HCT116 (cell line): ENCODE measurements at regions not wholly inside any gene's neighbourhood (a gene's known extent, or its start where the extent isn't known, plus 50 kb on each side); places are given as distances from the start of the nearest gene placed in this dataset.

Experiments
- ATAC-seq: fragments of 200-7000 bp; cut with Tn5 transposase; 2 replicates; pipeline ENCODE4 v1.9.1; 2020; ENCODE audit warnings: mild to moderate bottlenecking, moderate library complexity
- BruUV-seq: library from RNA; stranded (reverse); fragments of 400-500 nt; replicated peaks from 2 replicates; lab custom pipeline; 2021; lab: Mats Ljungman, UMichigan
- CTCF ChIA-PET: fragments of 300-600 bp; sonication (Branson Sonifier 250); formaldehyde crosslinking; loops from one replicate; lab custom pipeline; 2021; ENCODE audit warnings: antibody characterized with exemption; lab: Charles Lee
- POLR2A ChIA-PET: fragments of 300-600, 350-600 bp; sonication (Branson Sonifier 250); formaldehyde crosslinking; loops from one replicate; lab custom pipeline; 2021; ENCODE audit warnings: antibody characterized with exemption; lab: Charles Lee
- RAD21 ChIA-PET, 2 experiments: fragments of 300-600 bp; sonication (Branson Sonifier 250); formaldehyde crosslinking; loops; one replicate each; lab custom pipeline; 2023; ENCODE audit warnings: low total read pairs in 2 of 2; ENCODE audit not compliant: uncharacterized antibody in 2 of 2, unreplicated experiment in 2 of 2, low non-redundant PET in 1 of 2; lab: Charles Lee
- DNase-seq: peaks from one replicate; pipeline ENCODE4 v3.0.0-alpha.2; 2010; ENCODE audit warnings: low read depth, low spot score
- H2AFZ ChIP-seq: fragments of 200-600 bp; shearing (Covaris generic), sonication (generic); 2 replicates; pipeline ENCODE4 v1.6.1; 2017; ENCODE audit warnings: low read depth, mixed run types, mixed read lengths, antibody characterized with exemption, low read length; ENCODE audit not compliant: poor library complexity, severe bottlenecking
- H3K27ac ChIP-seq: 2 replicates; pipeline ENCODE4 v1.5.1; 2012; ENCODE audit warnings: low read depth, low read length
- H3K27me3 ChIP-seq: fragments of 200-600 bp; sonication (generic); 2 replicates; pipeline ENCODE4 v1.6.1; 2016; ENCODE audit warnings: mixed run types, low read length, mixed read lengths; ENCODE audit not compliant: insufficient read depth
- H3K36me3 ChIP-seq, 2 experiments: fragments of 200-500 bp in 1 of 2; fragments of 200-600 bp in 1 of 2; sonication (Bioruptor generic) in 1 of 2; sonication (generic) in 1 of 2; 2 replicates each; pipeline versions ENCODE4 v1.5.1 to v1.6.1; 2014 to 2016; ENCODE audit warnings: low read length in 2 of 2, inconsistent platforms in 1 of 2, mixed read lengths in 1 of 2, mixed run types in 1 of 2; ENCODE audit not compliant: insufficient read depth in 2 of 2, control insufficient read depth in 1 of 2
- H3K4me1 ChIP-seq, 2 experiments: fragments of 200-600 bp in 1 of 2; sonication (generic) in 1 of 2; 2 replicates each; pipeline versions ENCODE4 v1.5.1 to v1.6.1; 2012 to 2017; ENCODE audit warnings: low read length in 2 of 2, inconsistent platforms in 1 of 2, mild to moderate bottlenecking in 1 of 2, mixed read lengths in 1 of 2, mixed run types in 1 of 2, moderate library complexity in 1 of 2; ENCODE audit not compliant: insufficient read depth in 2 of 2, control insufficient read depth in 1 of 2
- H3K4me2 ChIP-seq: fragments of 200-600 bp; sonication (generic); 2 replicates; pipeline ENCODE4 v1.6.1; 2017; ENCODE audit warnings: mixed run types, low read length, mixed read lengths
- H3K4me3 ChIP-seq, 2 experiments: fragments of 200-600 bp in 1 of 2; sonication (generic) in 1 of 2; replicated peaks in 1 of 2; 2 replicates each; pipeline ENCODE4 v1.5.1; 2011 to 2016; ENCODE audit warnings: low read length in 2 of 2, control low read depth in 1 of 2, low read depth in 1 of 2, mild to moderate bottlenecking in 1 of 2, mixed read lengths in 1 of 2, mixed run types in 1 of 2
- H3K79me2 ChIP-seq: fragments of 200-600 bp; sonication (generic); 2 replicates; pipeline ENCODE4 v1.6.1; 2017; ENCODE audit warnings: mild to moderate bottlenecking, mixed run types, low read length, moderate library complexity, mixed read lengths; ENCODE audit not compliant: insufficient read depth
- H3K9ac ChIP-seq: fragments of 200-600 bp; sonication (generic); 2 replicates; pipeline ENCODE4 v1.6.1; 2016; ENCODE audit warnings: low read length, mixed read lengths
- H3K9me2 ChIP-seq: fragments of 200-600 bp; sonication (generic), shearing (Covaris generic); 2 replicates; pipeline ENCODE4 v1.6.1; 2017; ENCODE audit warnings: mixed run types, mild to moderate bottlenecking, moderate library complexity; ENCODE audit not compliant: insufficient read depth
- H3K9me3 ChIP-seq, 2 experiments: fragments of 200-500 bp in 1 of 2; fragments of 200-600 bp in 1 of 2; sonication (Bioruptor generic) in 1 of 2; sonication (generic) in 1 of 2; 2 replicates each; pipeline ENCODE4 v1.6.1; 2014 to 2017; ENCODE audit warnings: low read length in 2 of 2, mixed read lengths in 2 of 2, inconsistent platforms in 1 of 2, low read depth in 1 of 2, mild to moderate bottlenecking in 1 of 2, mixed run types in 1 of 2, moderate library complexity in 1 of 2; ENCODE audit not compliant: control insufficient read depth in 1 of 2, insufficient read depth in 1 of 2
- H4K20me1 ChIP-seq: fragments of 200-600 bp; sonication (generic), shearing (Covaris generic); 2 replicates; pipeline ENCODE4 v1.6.1; 2017; ENCODE audit warnings: mixed run types, mild to moderate bottlenecking, moderate library complexity; ENCODE audit not compliant: insufficient read depth
- CBX3 ChIP-seq: IDR thresholded peaks from 2 replicates; pipeline ENCODE4 v1.6.1; 2012; ENCODE audit warnings: low read depth
- CEBPB ChIP-seq: IDR thresholded peaks from 2 replicates; pipeline ENCODE4 v1.6.1; 2012; ENCODE audit warnings: low read depth
- EGR1 ChIP-seq: IDR thresholded peaks from 2 replicates; pipeline ENCODE4 v1.6.1; 2012; ENCODE audit warnings: low read depth
- ELF1 ChIP-seq: IDR thresholded peaks from 2 replicates; pipeline ENCODE4 v1.6.1; 2012; ENCODE audit warnings: low read depth, borderline replicate concordance
- EZH2 ChIP-seq: fragments of 200-600 bp; sonication (generic); IDR thresholded peaks from 2 replicates; pipeline ENCODE4 v1.6.1; 2017; ENCODE audit warnings: antibody characterized with exemption, mixed run types
- EZH2phosphoT487 ChIP-seq: fragments of 200-600 bp; IDR thresholded peaks from 2 replicates; pipeline ENCODE4 v1.6.1; 2018; ENCODE audit warnings: antibody characterized with exemption, borderline replicate concordance
- FOSL1 ChIP-seq: IDR thresholded peaks from 2 replicates; pipeline ENCODE4 v1.6.1; 2012; ENCODE audit warnings: low read depth
- POLR2A ChIP-seq: IDR thresholded peaks from 2 replicates; pipeline ENCODE4 v1.7.0; 2011; ENCODE audit warnings: borderline replicate concordance; ENCODE audit not compliant: insufficient read depth, insufficient read length; ENCODE audit errors: extremely low read depth
- POLR2AphosphoS5 ChIP-seq: IDR thresholded peaks from 2 replicates; pipeline ENCODE4 v1.6.1; 2011; ENCODE audit warnings: mild to moderate bottlenecking, low read depth, low read length, moderate library complexity
- RAD21 ChIP-seq: IDR thresholded peaks from 2 replicates; pipeline ENCODE4 v1.6.1; 2012; ENCODE audit warnings: low read depth, mild to moderate bottlenecking
- SP1 ChIP-seq: IDR thresholded peaks from 2 replicates; pipeline ENCODE4 v1.6.1; 2012; ENCODE audit warnings: low read depth
- TCF7L2 ChIP-seq: IDR thresholded peaks from 2 replicates; pipeline ENCODE4 v1.7.0; 2011; ENCODE audit warnings: borderline replicate concordance, inconsistent platforms; ENCODE audit not compliant: insufficient read depth, insufficient read length; ENCODE audit errors: extremely low read depth
- ZNF274 ChIP-seq: fragments of 200-500 bp; sonication (Bioruptor generic); IDR thresholded peaks from 2 replicates; pipeline ENCODE4 v1.6.1; 2014; ENCODE audit warnings: mild to moderate bottlenecking, low read depth, low read length, inconsistent platforms
- intact Hi-C: fragments of 100-400 bp; cut with micrococcal nuclease; formaldehyde crosslinking; loops from 2 replicates; pipeline ENCODE4 v1.10.0; 2022
- TF ChIP-seq, protein P1 (sequence below): IDR thresholded peaks from 2 replicates; pipeline ENCODE4 v1.6.1; 2012; ENCODE audit warnings: low read depth
- TF ChIP-seq, protein P2 (sequence below), 3 experiments: fragments of 200-600 bp in 1 of 3; sonication (generic) in 1 of 3; IDR thresholded peaks in 2 of 3; conservative IDR thresholded peaks in 1 of 3; 2 replicates each; pipeline ENCODE4 v1.5.1; 2012 to 2017; ENCODE audit warnings: low read depth in 2 of 3, low read length in 2 of 3, antibody characterized with exemption in 1 of 3, borderline replicate concordance in 1 of 3, control low read depth in 1 of 3, mild to moderate bottlenecking in 1 of 3, mixed read lengths in 1 of 3, mixed run types in 1 of 3, moderate library complexity in 1 of 3; ENCODE audit not compliant: insufficient read depth in 1 of 3
- TF ChIP-seq, protein P3 (sequence below): IDR thresholded peaks from 2 replicates; pipeline ENCODE4 v1.6.1; 2012

DNA sequence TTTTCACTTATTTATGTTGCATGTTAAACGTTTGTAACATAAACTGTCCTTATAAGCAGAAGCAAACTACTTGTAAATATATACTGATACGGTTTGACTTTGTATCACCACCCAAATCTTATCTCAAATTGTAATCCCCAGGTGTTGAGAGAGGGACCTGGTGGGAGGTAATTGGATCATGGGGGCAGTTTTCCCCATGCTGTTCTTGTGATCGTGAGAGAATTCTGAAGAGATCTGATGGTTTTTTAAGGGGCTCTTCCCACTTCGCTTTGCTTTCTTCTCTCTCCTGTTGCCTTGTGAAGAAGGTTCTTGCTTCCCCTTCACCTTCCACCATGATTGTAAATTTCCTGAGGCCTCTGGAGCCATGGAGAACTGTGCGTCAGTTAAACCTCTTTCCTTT is 87.1 kb upstream of the MAPK10 start:
- no peaks in the 10 kb centered on the region for H3K9me2 ChIP-seq
- ATAC-seq (no peak), DNase-seq (no peak)
- TF ChIP-seq, protein P1, sequence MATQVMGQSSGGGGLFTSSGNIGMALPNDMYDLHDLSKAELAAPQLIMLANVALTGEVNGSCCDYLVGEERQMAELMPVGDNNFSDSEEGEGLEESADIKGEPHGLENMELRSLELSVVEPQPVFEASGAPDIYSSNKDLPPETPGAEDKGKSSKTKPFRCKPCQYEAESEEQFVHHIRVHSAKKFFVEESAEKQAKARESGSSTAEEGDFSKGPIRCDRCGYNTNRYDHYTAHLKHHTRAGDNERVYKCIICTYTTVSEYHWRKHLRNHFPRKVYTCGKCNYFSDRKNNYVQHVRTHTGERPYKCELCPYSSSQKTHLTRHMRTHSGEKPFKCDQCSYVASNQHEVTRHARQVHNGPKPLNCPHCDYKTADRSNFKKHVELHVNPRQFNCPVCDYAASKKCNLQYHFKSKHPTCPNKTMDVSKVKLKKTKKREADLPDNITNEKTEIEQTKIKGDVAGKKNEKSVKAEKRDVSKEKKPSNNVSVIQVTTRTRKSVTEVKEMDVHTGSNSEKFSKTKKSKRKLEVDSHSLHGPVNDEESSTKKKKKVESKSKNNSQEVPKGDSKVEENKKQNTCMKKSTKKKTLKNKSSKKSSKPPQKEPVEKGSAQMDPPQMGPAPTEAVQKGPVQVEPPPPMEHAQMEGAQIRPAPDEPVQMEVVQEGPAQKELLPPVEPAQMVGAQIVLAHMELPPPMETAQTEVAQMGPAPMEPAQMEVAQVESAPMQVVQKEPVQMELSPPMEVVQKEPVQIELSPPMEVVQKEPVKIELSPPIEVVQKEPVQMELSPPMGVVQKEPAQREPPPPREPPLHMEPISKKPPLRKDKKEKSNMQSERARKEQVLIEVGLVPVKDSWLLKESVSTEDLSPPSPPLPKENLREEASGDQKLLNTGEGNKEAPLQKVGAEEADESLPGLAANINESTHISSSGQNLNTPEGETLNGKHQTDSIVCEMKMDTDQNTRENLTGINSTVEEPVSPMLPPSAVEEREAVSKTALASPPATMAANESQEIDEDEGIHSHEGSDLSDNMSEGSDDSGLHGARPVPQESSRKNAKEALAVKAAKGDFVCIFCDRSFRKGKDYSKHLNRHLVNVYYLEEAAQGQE = no peak
- TF ChIP-seq SP1 (no peak), ZNF274 (no peak), FOSL1 (no peak), EGR1 (no peak), EZH2phosphoT487 (no peak), TCF7L2 (no peak), POLR2AphosphoS5 (no peak), CBX3 (no peak), RAD21 (no peak), EZH2 (no peak), POLR2A (no peak), ELF1 (no peak), CEBPB (no peak)
- TF ChIP-seq, protein P2, sequence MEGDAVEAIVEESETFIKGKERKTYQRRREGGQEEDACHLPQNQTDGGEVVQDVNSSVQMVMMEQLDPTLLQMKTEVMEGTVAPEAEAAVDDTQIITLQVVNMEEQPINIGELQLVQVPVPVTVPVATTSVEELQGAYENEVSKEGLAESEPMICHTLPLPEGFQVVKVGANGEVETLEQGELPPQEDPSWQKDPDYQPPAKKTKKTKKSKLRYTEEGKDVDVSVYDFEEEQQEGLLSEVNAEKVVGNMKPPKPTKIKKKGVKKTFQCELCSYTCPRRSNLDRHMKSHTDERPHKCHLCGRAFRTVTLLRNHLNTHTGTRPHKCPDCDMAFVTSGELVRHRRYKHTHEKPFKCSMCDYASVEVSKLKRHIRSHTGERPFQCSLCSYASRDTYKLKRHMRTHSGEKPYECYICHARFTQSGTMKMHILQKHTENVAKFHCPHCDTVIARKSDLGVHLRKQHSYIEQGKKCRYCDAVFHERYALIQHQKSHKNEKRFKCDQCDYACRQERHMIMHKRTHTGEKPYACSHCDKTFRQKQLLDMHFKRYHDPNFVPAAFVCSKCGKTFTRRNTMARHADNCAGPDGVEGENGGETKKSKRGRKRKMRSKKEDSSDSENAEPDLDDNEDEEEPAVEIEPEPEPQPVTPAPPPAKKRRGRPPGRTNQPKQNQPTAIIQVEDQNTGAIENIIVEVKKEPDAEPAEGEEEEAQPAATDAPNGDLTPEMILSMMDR (IDR thresholded peaks at IDR 0.05 in 2 of 3, conservative IDR thresholded peaks at IDR 0.05 in 1 of 3; ENCODE audit: borderline replicate concordance in 1 of 3, insufficient read depth in 1 of 3, low read depth in 2 of 3, low read length in 2 of 3) = no peak
- TF ChIP-seq, protein P3, sequence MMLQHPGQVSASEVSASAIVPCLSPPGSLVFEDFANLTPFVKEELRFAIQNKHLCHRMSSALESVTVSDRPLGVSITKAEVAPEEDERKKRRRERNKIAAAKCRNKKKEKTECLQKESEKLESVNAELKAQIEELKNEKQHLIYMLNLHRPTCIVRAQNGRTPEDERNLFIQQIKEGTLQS = no peak
- TF ChIP-seq, all 23 proteins: peak for 0
- Histone ChIP-seq H3K36me3 (no peaks in the 10 kb centered on the region), H3K4me1 (peaks cover 0 to 5% of the 10 kb centered on the region in 2 experiments; a peak in 1 of 4 replicates), H3K4me2 (no peak overlapping the region), H3K4me3 (no peak overlapping the region), H3K27me3 (no peaks in the 10 kb centered on the region), H3K27ac (no peak overlapping the region), H2AFZ (no peak overlapping the region), H4K20me1 (no peaks in the 10 kb centered on the region), H3K9ac (no peak overlapping the region), H3K79me2 (no peaks in the 10 kb centered on the region), H3K9me3 (no peaks in the 10 kb centered on the region)
- RAD21 ChIA-PET = no interaction called here
- CTCF ChIA-PET = no interaction called here
- POLR2A ChIA-PET = no interaction called here
- intact Hi-C loops = no loop called here
- BruUV-seq = no TSS peak
